Esophagus squamous epithelium (tissue), 5 donors: ENCODE measurements at regions not wholly inside any gene's neighbourhood (a gene's known extent, or its start where the extent isn't known, plus 50 kb on each side); places are given as distances from the start of the nearest gene placed in this dataset.

Experiments used
- DNase-seq: peaks from one replicate; lab custom pipeline; 2025; lab: John Stamatoyannopoulos, UW
- H3K27ac ChIP-seq, 4 donors: fragments of 200-600 bp; sonication (generic); one replicate each; pipeline ENCODE4 v1.5.1; 2016 to 2019; ENCODE audit warnings: mild to moderate bottlenecking in 1 of 4
- H3K27me3 ChIP-seq, 4 donors: fragments of 200-600 bp; sonication (generic); 1 replicate in 3 of 4; 2 replicates in 1 of 4; pipeline versions ENCODE4 v1.5.1 to v1.6.0; 2017 to 2021; ENCODE audit warnings: antibody characterized with exemption in 1 of 4
- H3K36me3 ChIP-seq, 3 donors: fragments of 200-600 bp; sonication (generic); one replicate each; pipeline ENCODE4 v1.5.1; 2016 to 2019
- H3K4me1 ChIP-seq, 3 donors: fragments of 200-600 bp; sonication (generic); one replicate each; pipeline ENCODE4 v1.5.1; 2017 to 2019
- H3K4me3 ChIP-seq, 4 donors: fragments of 200-600 bp; sonication (generic); 1 replicate in 3 of 4; 2 replicates in 1 of 4; pipeline ENCODE4 v1.5.1; 2016 to 2019; ENCODE audit warnings: mild to moderate bottlenecking in 2 of 4, moderate library complexity in 1 of 4
- H3K9me3 ChIP-seq, 3 donors: fragments of 200-600 bp; sonication (generic); one replicate each; pipeline ENCODE4 v1.5.1; 2016 to 2019
- POLR2A ChIP-seq, 4 donors: fragments of 450-650 bp; IDR thresholded peaks; one replicate each; pipeline ENCODE4 v1.6.1; 2017; ENCODE audit warnings: antibody characterized with exemption in 4 of 4, mild to moderate bottlenecking in 4 of 4, moderate library complexity in 3 of 4
- WGBS, 2 donors: methylation state at CpG; one replicate each; pipeline ENCODE4 v1.1.5; 2018; 5-methylcytosine and 5-hydroxymethylcytosine counted together
- intact Hi-C: fragments of 100-400 bp; cut with DNase I; formaldehyde crosslinking; loops from one replicate; pipeline ENCODE4 v1.15.0; 2022
- TF ChIP-seq, protein P1 (sequence below), 6 experiments: fragments of 450-650 bp in 4 of 6; fragments of 200-600 bp in 2 of 6; sonication (generic) in 2 of 6; IDR thresholded peaks; one replicate each; pipeline ENCODE4 v1.5.1; 2016 to 2019; ENCODE audit warnings: antibody characterized with exemption in 6 of 6, mild to moderate bottlenecking in 4 of 6, moderate library complexity in 4 of 6
- donor health status: DM: yes; HTN: yes; CAD: no.

DNA sequence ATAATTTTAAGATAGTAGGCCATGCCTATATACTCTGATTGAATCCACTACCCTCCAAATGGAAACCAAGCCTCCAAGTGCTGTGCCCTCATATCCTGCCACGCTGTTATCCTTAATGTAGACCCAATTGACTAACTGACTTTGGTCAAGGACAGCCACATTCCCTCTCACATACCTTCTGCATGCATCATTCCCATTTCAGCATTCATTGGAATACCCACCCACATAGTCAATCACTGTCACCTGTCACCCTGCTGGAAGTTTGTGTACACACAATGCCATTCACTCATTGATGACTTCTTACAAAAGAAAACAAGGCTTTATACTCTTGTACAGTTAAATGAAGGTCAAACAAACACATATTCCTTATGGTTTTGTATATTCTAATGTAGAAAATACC lies 221.1 kb upstream of the PBX1 start:
- intact Hi-C loops = no loop called here
- TF ChIP-seq POLR2A (IDR thresholded peaks at IDR 0.05) = no peak
- TF ChIP-seq, protein P1, sequence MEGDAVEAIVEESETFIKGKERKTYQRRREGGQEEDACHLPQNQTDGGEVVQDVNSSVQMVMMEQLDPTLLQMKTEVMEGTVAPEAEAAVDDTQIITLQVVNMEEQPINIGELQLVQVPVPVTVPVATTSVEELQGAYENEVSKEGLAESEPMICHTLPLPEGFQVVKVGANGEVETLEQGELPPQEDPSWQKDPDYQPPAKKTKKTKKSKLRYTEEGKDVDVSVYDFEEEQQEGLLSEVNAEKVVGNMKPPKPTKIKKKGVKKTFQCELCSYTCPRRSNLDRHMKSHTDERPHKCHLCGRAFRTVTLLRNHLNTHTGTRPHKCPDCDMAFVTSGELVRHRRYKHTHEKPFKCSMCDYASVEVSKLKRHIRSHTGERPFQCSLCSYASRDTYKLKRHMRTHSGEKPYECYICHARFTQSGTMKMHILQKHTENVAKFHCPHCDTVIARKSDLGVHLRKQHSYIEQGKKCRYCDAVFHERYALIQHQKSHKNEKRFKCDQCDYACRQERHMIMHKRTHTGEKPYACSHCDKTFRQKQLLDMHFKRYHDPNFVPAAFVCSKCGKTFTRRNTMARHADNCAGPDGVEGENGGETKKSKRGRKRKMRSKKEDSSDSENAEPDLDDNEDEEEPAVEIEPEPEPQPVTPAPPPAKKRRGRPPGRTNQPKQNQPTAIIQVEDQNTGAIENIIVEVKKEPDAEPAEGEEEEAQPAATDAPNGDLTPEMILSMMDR (IDR thresholded peaks at IDR 0.05) = no peak
- no peaks in the 10 kb centered on the region for H3K36me3 ChIP-seq
- DNase-seq = no peak
- no peaks in the 10 kb centered on the region for H3K9me3 ChIP-seq
- H3K4me3 ChIP-seq = no peak overlapping the region
- no peaks in the 10 kb centered on the region for H3K4me1 ChIP-seq
- no peaks in the 10 kb centered on the region for H3K27me3 ChIP-seq
- H3K27ac ChIP-seq = no peak overlapping the region
- 56 to 65% methylated on average over 1 of the region's 1 CpG for WGBS, 2 donors

DNA sequence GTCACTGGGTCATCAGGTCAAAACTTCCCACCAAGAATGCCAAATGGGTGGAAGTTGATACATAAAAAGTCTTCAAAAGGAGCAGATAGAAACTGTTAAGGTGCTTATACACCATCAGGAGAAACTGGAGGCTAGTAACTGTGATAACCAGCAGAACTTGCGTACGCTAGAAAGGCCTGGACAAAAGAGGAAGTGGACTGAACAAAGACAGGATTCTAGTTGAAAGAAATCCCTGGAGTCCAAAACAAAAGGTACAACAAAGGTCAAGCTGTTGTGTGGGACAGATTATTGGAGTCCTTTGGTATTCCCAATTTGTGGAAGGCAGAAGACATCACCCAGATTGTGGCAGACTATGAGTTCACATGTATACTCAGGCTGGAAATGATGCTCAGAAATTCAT lies 215.8 kb upstream of the PBX1 start:
- no peak overlapping the region for H3K27ac ChIP-seq
- 62 to 92% methylated on average over 2 of the region's 2 CpGs for WGBS, 2 donors
- H3K4me3 ChIP-seq = no peak overlapping the region
- H3K4me1 ChIP-seq = no peaks in the 10 kb centered on the region
- no peaks in the 10 kb centered on the region for H3K27me3 ChIP-seq
- TF ChIP-seq, protein P1 (IDR thresholded peaks at IDR 0.05) = no peak
- no peak for TF ChIP-seq POLR2A (IDR thresholded peaks at IDR 0.05)
- DNase-seq = no peak
- peaks cover 0 to 4% (median 0%) of the 10 kb centered on the region in 3 donors for H3K9me3 ChIP-seq
- H3K36me3 ChIP-seq = no peaks in the 10 kb centered on the region
- intact Hi-C loops = no loop called here

DNA sequence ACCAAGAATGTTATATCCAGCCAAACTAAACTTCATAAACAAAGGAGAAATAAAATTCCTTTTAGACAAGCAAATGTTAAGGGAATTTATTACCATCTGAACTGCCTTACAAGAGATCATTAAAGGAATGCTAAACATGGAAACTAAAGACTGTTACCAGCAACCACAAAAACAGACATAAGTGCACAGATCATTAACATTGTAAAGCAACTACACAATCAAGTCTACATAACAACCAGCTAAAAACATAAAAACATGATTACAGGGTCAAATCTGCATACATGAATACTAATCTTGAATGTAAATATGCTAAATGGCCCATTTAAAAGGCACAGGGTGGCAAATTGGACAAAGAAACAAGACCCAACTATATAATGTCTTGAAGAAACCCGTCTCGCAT lies 211.0 kb upstream of the PBX1 start:
- Histone ChIP-seq H3K4me1 (no peaks in the 10 kb centered on the region), H3K27ac (no peak overlapping the region), H3K36me3 (no peaks in the 10 kb centered on the region), H3K9me3 (peaks cover 0 to 23% (median 0%) of the 10 kb centered on the region in 3 donors), H3K27me3 (no peaks in the 10 kb centered on the region), H3K4me3 (no peak overlapping the region)
- no peak for DNase-seq
- WGBS, 2 donors = 93 to 98% methylated on average over 2 of the region's 2 CpGs
- intact Hi-C loops = no loop called here
- TF ChIP-seq, protein P1 (IDR thresholded peaks at IDR 0.05) = no peak
- TF ChIP-seq POLR2A (IDR thresholded peaks at IDR 0.05) = no peak

DNA sequence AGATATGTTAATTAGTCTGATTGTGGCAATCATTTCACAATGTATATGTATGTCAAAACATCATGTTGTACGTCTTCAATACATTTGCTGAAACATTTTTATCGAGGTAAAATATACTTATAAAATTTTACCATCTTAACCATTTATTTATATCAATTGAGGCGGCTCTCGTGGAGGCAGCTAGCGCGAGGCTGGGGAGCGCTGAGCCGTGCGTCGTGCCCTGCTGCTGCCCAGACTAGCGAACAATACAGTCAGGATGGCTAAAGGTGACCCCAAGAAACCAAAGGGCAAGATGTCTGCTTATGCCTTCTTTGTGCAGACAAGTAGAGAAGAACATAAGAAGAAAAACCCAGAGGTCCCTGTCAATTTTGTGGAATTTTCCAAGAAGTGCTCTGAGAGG lies 202.5 kb upstream of the PBX1 start:
- Histone ChIP-seq H3K27ac (no peak overlapping the region), H3K4me3 (no peak overlapping the region), H3K9me3 (no peaks in the 10 kb centered on the region), H3K4me1 (no peaks in the 10 kb centered on the region), H3K36me3 (no peaks in the 10 kb centered on the region), H3K27me3 (no peaks in the 10 kb centered on the region)
- intact Hi-C loops = no loop called here
- TF ChIP-seq POLR2A (IDR thresholded peaks at IDR 0.05) = no peak
- TF ChIP-seq, protein P1 (IDR thresholded peaks at IDR 0.05) = no peak
- 91 to 96% methylated on average over 11 of the region's 11 CpGs for WGBS, 2 donors
- no peak for DNase-seq

DNA sequence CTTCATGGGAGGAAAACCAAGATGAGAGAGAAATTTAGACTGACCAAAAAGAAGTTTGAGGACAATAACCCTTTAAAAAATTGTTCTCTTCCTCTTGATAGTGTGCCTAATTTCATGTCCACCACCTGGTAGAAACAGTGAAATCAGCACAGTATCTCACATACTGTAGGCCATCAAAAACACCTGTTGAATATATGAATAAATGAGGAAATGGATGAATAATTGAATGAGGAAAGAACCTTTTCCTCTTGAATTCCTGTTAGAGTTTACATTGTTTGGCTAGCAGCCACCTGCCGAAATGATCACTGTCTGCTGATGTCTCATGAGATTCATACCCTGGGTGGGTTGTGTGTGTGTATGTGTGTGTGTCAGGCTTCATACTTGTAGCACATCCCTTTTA lies 198.7 kb upstream of the PBX1 start:
- no peak overlapping the region for H3K27ac ChIP-seq
- no peak for DNase-seq
- WGBS, 2 donors = 74 to 82% methylated on average over 1 of the region's 1 CpG
- TF ChIP-seq, protein P1 (IDR thresholded peaks at IDR 0.05) = no peak
- no peak for TF ChIP-seq POLR2A (IDR thresholded peaks at IDR 0.05)
- no peak overlapping the region for H3K4me3 ChIP-seq
- H3K36me3 ChIP-seq = no peaks in the 10 kb centered on the region
- intact Hi-C loops = no loop called here
- H3K9me3 ChIP-seq = peaks cover 0 to 4% (median 0%) of the 10 kb centered on the region in 3 donors
- no peaks in the 10 kb centered on the region for H3K27me3 ChIP-seq
- H3K4me1 ChIP-seq = no peaks in the 10 kb centered on the region
